ENCODE measurements at regions not wholly inside any gene's neighbourhood (a gene's known extent, or its start where the extent isn't known, plus 50 kb on each side); places are given as distances from the start of the nearest gene placed in this dataset.

- no peak for DNase-seq (ENCODE audit: low spot score)
These were observed 98.5 kb downstream of the SINHCAF start for GRCh38 chr12:31227401-31227981.

DNA sequence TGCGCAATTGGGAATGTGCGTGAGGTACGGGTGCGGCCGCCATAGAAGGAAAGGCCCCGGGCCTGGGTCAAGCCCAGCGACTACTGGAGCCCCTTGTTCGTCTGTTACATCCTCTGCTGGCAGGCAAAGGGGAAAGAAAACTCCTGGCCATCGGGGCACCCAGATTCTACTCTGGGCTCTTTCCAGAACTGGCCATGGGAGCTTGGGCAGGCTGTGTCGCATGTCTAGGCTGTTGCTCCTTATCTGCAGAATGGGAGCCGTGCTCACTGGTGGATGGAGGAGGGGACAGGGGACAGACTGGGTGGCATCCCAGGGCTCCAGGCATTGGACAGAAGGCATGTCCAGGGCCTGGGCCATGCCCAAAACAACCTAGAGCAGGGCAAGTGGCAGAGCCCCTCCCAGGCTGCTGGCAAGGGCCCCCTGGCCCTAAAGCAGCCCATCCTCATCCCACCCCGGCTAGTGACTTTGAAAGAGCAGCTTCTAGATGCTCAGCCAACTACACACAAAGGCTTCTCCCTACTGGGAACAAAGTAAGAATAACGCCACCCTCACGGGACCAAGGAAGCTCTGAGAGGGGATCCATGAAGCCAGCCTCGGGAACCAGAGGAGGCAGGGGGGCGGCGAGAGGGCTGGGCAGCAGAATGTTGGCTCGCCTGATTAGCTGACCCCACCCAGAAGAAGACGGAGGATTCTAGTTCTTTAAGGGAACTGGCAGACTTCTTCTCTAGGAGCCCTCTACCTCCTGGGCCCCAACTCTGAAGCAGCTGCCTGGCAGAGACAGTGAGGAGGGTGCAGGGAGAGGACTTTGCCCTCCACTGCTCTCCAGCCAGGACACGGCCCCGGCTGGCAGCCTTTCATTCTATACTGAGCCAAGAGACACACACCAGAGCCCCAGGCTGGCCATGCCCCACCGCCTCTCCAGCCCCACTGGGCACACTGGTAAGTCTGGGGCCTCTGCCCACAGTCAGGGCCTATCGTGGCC is 96.8 kb downstream of the SINHCAF start:
- no peak for DNase-seq (ENCODE audit: low spot score)
- TF ChIP-seq, protein P1, sequence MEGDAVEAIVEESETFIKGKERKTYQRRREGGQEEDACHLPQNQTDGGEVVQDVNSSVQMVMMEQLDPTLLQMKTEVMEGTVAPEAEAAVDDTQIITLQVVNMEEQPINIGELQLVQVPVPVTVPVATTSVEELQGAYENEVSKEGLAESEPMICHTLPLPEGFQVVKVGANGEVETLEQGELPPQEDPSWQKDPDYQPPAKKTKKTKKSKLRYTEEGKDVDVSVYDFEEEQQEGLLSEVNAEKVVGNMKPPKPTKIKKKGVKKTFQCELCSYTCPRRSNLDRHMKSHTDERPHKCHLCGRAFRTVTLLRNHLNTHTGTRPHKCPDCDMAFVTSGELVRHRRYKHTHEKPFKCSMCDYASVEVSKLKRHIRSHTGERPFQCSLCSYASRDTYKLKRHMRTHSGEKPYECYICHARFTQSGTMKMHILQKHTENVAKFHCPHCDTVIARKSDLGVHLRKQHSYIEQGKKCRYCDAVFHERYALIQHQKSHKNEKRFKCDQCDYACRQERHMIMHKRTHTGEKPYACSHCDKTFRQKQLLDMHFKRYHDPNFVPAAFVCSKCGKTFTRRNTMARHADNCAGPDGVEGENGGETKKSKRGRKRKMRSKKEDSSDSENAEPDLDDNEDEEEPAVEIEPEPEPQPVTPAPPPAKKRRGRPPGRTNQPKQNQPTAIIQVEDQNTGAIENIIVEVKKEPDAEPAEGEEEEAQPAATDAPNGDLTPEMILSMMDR (IDR thresholded peaks at IDR 0.05; ENCODE audit: extremely low read depth, missing control alignments) = no peak

More at GRCh38 chr12:31227401-31227981, 98.5 kb downstream of the SINHCAF start:
- TF ChIP-seq, protein P1 (IDR thresholded peaks at IDR 0.05; ENCODE audit: extremely low read depth, missing control alignments) = no peak

DNA sequence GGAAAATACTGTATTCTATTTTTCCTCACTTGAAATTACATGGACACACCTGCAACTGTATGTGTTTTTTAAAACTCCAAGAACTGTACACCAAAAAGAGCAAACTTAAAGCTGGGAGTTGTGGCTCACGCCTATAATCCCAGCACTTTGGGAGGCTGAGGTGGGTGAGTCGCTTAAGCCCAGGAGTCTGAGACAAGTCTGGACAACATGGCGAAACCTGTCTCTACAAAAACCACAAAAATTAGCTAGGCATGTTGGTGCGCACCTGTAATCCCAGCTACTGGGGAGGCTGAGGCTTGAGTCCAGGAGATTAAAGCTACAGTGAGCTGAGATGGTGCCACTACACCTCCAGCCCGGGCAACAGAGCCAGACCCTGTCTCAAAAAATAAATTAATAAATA is 95.9 kb downstream of the SINHCAF start:
- TF ChIP-seq, protein P1 (IDR thresholded peaks at IDR 0.05; ENCODE audit: extremely low read depth, missing control alignments) = no peak
- no peak for DNase-seq (ENCODE audit: low spot score)

All from GM20000 (cell line).